ENCODE measurements at regions not wholly inside any gene's neighbourhood (a gene's known extent, or its start where the extent isn't known, plus 50 kb on each side); places are given as distances from the start of the nearest gene placed in this dataset.

- no peak for TF ChIP-seq POLR2AphosphoS5 (IDR thresholded peaks at IDR 0.05; ENCODE audit: low read depth, low read length)
- TF ChIP-seq EP300 (IDR thresholded peaks at IDR 0.05; ENCODE audit: borderline replicate concordance in 1 of 2, low read depth in 1 of 2, low read length in 1 of 2), result no peak
- no peak for TF ChIP-seq GABPA (IDR thresholded peaks at IDR 0.05; ENCODE audit: low read depth)
- no peak for TF ChIP-seq FOXJ3 (CRISPR knock-in tag; IDR thresholded peaks at IDR 0.05)
- no peak for TF ChIP-seq CTCF (IDR thresholded peaks at IDR 0.05)
- no peak for TF ChIP-seq NFIC (IDR thresholded peaks at IDR 0.05; ENCODE audit: borderline replicate concordance)
- no peak for TF ChIP-seq GATA2 (CRISPR knock-in tag; IDR thresholded peaks at IDR 0.05)
- TF ChIP-seq MXI1 (IDR thresholded peaks at IDR 0.05; ENCODE audit: low read depth, low read length), result no peak
- TF ChIP-seq ZBTB33 (IDR thresholded peaks at IDR 0.05; ENCODE audit: borderline replicate concordance, low read depth), result no peak
- TF ChIP-seq YY1 (IDR thresholded peaks at IDR 0.05; ENCODE audit: low read depth), result no peak
- TF ChIP-seq MAX (IDR thresholded peaks at IDR 0.05; ENCODE audit: low read depth), result no peak
Measured at GRCh38 chr15:38885471-38885952, 320.9 kb upstream of the RASGRP1 start.

All from SK-N-SH (cell line).